ENCODE measurements at regions not wholly inside any gene's neighbourhood (a gene's known extent, or its start where the extent isn't known, plus 50 kb on each side); places are given as distances from the start of the nearest gene placed in this dataset.

DNA sequence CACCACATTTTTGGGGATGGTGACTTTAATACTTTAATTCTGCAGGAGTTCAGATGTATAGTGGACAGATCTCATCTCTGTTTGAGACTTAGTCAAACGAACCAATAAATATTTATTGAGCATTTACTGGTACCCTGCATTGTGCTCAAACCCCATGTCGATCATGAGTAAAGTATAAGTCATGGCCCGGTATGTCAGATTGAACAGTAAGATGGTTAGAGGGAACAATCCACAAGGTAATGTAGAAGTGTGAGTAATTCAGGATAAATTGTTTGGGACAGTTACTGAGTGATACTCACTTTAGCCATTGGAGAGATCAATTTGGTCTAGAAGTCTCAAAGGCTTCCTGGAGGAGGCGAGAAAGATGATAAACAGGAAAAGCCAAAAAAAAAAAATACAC lies 265.5 kb upstream of the C2CD4B start:
- H3K27ac Mint-ChIP-seq, result no peak overlapping the region
- ATAC-seq (no peak), DNase-seq (ENCODE audit: low spot score in 2 of 2) (no peak)
- H3K36me3 Mint-ChIP-seq, result no peaks in the 10 kb centered on the region
- peaks cover 0 to 5% of the 10 kb centered on the region in 2 donors for H3K9me3 Mint-ChIP-seq

DNA sequence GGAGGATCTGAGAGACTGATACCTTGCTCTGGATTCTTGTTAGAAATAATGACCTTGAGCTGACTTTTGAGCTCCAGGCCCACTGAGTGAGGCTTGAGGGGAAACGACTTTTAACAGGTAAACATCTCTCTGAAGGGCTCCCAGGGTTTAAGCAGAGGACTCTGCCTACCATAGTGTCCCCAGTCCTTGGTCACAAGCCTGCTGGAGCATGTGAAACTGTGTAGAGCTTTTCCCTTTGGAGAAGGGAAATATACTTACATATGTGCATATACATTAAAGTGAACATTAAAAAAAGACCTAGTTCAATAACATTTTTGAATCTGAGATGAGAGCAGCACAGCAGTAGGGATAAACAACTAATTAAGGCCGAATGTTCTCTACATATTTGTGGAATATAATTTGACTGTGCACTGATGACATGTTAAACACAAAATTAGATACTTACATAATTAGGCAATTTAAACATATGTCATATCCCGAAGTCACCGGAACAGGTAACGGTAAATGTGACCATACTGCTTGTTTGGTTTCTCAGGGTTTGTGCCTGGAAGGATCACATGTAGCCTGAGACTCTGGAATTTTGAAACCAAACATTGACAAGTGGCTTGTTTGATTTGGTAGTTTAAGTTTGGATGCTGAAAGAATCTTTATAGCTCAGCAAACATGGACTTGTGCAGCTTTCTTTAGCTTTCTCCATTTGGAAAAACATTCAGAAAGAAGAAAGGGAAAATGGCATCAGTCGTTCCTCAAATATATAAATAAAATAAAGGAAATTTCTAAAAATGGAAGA lies 266.1 kb upstream of the C2CD4B start:
- Mint-ChIP-seq H3K9me3 (peaks cover 4 to 10% of the 10 kb centered on the region in 2 donors), H3K36me3 (no peaks in the 10 kb centered on the region), H3K27ac (no peak overlapping the region)
- no peak for DNase-seq (ENCODE audit: low spot score in 2 of 2)
- ATAC-seq, result no peak

DNA sequence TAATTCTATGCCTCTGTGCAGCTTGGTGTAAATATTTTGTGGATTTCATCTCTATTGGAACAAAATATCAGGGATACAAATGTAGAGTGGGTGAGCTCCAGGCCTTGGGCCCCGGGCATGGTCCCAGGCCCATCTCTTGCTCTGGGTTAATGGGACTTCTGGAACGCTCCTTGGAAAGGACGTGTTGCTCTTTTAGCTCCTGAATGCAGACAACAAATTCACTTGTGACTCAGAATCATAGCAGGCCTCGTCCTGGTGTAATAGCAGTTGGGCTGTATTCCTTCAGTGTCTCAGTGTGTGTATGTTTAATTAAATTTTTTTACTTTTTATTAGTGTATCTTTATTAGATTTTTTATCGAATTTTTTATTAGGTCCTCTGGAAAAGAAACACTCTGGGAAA lies 266.7 kb upstream of the C2CD4B start:
- DNase-seq (ENCODE audit: low spot score in 2 of 2) (no peak), ATAC-seq (no peak)
- Mint-ChIP-seq H3K9me3 (peaks cover 4 to 10% of the 10 kb centered on the region in 2 donors), H3K27ac (no peak overlapping the region), H3K36me3 (no peaks in the 10 kb centered on the region)

DNA sequence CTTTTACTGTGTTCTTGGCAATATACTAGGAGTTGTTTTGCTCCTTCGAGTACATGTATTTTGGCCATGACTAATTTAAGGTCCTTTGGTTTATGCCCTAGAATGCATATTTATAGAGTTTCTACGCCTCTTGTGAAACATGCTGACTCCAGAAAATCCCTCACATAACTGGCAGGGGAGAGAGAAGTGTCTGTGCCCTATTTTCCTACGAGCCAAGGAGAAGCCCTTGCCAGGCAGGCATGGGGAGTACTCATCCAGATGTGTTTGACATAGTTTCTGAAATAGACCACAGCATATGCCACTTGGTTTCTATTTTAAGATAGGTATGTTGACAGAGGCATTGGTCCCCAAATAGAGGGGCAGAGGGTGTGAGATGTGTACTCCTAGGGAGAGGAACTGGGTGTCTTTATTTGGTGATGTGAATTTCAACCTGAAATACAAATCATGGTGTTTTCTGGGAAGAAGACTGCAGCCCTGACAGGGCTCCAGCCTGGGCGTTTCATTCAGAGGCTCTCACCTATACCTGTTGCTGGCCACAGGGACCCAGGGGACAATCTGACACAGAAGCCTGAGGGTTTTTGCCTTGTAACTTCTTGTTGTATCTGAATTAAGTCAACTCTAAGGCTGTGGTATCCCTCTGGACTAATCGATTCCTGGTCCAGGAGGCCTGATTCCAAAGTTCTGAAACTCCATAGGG lies 267.8 kb upstream of the C2CD4B start:
- Mint-ChIP-seq H3K36me3 (no peaks in the 10 kb centered on the region), H3K9me3 (peaks cover 4 to 10% of the 10 kb centered on the region in 2 donors), H3K27ac (no peak overlapping the region)
- DNase-seq (ENCODE audit: low spot score in 2 of 2) (no peak), ATAC-seq (no peak)

DNA sequence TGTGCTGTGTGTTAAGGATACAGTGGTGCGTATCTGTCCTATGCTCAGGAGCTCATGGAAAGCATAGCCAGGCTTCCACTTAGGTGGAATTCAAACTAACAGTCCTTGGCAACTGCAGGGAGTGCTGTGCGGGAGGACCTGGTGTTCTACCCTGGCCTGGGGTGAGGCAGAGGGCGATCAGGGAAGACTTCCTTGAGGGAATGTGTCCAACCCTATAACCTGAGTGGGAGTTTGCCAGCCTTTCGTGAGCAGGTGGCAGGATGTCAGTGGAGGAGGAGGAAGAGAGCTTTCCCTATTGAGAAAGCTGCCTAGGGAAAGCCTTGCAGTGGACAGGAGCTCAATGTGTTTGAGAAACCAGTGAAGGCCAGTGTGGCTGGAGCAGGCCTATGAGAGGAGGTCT lies 271.1 kb upstream of the C2CD4B start:
- Mint-ChIP-seq H3K9me3 (peaks cover 4 to 10% of the 10 kb centered on the region in 2 donors), H3K36me3 (no peaks in the 10 kb centered on the region), H3K27ac (no peak overlapping the region)
- DNase-seq (ENCODE audit: low spot score in 2 of 2) (no peak), ATAC-seq (no peak)

DNA sequence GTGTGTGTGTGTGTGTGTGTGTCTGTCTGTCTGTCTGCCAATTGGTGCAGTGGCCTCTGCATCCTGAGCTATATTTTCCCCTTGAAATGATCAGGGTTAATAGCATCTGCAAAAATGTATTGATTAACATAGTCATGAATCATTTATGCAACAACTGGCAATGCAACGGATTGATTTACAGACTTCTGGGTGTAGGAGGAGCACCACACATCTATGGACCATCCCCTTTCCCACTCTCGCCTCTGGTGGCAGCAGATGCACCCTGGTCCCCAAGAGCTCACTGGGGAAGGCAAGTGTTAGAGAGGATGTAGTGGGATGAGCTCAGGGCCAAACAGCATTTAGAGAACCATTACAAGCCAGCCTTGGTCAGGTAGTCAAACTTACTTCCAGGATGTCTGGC lies 272.7 kb upstream of the C2CD4B start:
- H3K36me3 Mint-ChIP-seq, result no peaks in the 10 kb centered on the region
- no peak for DNase-seq (ENCODE audit: low spot score in 2 of 2)
- H3K9me3 Mint-ChIP-seq, result peaks cover 4 to 10% of the 10 kb centered on the region in 2 donors
- no peak overlapping the region for H3K27ac Mint-ChIP-seq
- ATAC-seq, result no peak

DNA sequence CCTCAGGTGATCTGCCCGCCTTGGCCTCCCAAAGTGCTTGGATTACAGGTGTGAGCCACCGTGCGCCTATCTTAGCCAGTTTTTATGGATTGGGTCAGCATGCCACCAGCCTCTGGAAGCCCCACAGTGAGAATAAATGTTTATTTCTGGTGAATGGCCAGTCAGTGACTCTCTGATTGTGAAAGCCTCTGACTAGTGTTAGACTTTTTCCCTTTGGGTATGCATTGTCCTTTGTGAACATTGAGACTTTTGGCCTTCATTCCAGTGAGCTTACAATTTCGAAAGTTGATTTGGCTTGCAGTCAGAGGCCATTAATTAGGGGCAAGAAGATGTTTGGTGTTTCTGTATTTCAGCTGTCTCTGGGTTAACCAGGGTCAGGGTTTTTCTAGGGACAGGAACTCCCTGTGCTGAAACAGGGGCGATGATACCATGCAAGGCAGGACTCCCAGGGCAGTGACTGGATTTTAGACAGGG lies 274.5 kb upstream of the C2CD4B start:
- no peak for ATAC-seq
- Mint-ChIP-seq H3K27ac (no peak overlapping the region), H3K36me3 (no peaks in the 10 kb centered on the region), H3K9me3 (peaks cover 4 to 10% of the 10 kb centered on the region in 2 donors)
- DNase-seq (ENCODE audit: low spot score in 2 of 2), result no peak

DNA sequence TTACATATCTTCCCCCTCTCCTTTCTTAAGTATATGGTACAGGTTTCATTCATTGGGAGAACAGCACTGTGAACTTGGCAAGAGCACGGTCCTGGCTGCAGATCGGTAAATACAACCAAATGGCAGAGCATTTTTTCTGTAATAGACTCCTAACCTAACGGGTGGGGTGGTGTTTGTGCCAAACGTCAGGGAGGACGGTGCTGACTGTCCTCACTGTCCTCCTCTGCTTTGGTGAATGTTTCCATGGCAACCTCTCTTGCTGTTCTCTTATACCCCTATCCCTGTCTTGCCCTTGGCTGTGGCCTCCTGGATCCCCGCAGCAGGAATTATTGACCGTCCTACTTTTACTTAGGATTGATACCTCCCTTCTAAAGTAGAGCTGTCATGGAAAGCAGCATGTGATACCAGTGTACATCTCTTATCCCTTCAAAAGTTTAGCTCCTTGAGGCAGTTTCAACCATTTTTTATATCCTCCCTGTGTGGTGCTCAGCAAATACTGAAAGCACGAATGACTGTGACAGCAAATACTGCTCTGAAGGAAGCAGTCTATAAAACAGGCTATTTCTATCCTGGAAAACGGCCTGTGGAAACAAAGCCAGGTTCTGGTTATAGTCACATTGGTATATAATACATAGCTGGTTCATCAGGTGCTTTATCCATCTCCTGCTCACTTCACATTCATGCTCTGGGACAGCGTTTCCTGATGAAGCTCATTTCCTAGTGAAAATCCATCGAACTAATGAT lies 275.4 kb upstream of the C2CD4B start:
- H3K36me3 Mint-ChIP-seq, result no peaks in the 10 kb centered on the region
- no peak overlapping the region for H3K27ac Mint-ChIP-seq
- DNase-seq (ENCODE audit: low spot score in 2 of 2), result no peak
- peaks cover 4 to 5% of the 10 kb centered on the region in 2 donors for H3K9me3 Mint-ChIP-seq
- ATAC-seq, result no peak

DNA sequence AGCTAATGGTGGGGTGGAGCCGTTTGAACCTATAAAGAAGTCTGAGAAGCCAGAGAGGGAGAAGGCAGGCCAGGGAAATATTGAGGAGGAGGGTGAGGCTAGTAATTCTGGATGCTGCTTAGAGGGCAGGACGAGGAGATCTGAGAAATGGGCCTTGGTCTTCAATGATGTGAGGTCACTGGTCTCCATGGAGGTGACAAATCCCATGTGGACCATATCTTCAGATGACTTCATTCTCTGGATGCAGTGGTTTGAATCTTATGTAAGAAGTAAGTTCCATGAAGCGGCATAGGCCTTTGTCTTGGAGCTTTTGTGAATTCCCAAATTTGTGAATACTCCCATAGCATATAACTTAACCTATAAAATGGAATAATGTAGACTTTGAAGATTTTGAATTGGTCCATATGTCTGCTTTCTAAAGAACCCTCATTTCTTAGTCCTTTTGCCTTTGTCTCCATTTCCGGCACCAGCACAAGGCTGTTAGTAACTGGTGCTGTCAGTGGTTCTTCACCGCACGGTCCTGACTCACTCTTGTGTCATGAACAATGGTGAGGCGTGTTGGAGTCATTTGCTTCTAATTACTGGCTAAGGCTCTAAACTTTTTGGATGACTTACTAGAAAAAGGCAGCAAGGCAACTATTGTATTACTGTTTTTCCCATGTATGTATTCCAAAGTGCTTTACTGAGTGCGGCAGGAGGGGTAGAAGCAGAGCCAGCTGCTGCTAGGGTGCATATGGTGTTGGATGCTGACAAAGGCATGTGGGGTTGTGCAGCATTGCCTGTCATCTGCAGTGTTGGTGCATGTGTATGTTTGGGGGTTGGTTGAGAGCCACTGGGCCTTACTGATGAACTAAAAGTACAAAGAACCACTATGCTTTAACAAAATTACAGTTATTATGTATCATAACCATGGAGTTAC lies 279.3 kb upstream of the C2CD4B start:
- no peak for ATAC-seq
- H3K27ac Mint-ChIP-seq, result no peak overlapping the region
- no peaks in the 10 kb centered on the region for H3K36me3 Mint-ChIP-seq
- no peak for DNase-seq (ENCODE audit: low spot score in 2 of 2)
- no peaks in the 10 kb centered on the region for H3K9me3 Mint-ChIP-seq

DNA sequence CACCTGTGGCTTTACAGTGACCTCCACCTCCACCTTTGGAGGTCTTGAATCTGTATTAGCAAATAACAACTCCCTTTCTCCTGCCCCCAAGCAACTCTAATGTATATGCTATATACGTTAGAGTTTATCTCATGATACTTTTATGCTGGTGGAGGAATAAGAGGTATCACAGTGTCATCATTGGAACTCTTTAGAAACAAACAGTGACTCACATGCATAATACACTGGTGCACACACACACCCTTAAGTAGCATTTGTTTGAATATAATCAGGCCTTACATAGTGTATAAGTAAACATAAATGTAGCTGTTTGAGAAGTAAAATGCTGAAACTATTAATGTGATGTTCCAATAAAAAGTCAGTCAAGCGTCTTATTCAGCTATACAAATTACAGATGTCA lies 280.2 kb upstream of the C2CD4B start:
- H3K27ac Mint-ChIP-seq, result no peak overlapping the region
- ATAC-seq (no peak), DNase-seq (ENCODE audit: low spot score in 2 of 2) (no peak)
- no peaks in the 10 kb centered on the region for H3K9me3 Mint-ChIP-seq
- no peaks in the 10 kb centered on the region for H3K36me3 Mint-ChIP-seq

DNA sequence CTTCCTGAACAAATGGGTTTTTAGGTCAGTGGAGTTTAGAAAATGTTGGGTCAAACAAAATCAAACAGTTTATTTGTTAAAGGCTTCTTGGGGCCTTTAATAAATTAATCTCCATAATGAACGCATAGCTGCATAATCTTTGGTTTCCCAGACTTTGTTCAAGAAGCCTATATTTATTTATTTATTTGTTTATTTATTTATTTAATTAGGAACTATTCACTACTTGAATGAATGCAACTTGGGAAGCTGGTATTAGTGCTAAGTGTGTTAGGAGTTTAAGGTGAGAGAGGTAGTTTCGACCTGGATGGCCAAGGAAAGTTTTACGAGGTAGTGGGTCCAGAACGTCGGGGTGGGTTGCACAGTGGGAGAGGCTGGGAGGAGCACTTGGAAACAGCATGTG lies 281.9 kb upstream of the C2CD4B start:
- no peaks in the 10 kb centered on the region for H3K9me3 Mint-ChIP-seq
- no peak for DNase-seq (ENCODE audit: low spot score in 2 of 2)
- ATAC-seq, result no peak
- no peaks in the 10 kb centered on the region for H3K36me3 Mint-ChIP-seq
- no peak overlapping the region for H3K27ac Mint-ChIP-seq

DNA sequence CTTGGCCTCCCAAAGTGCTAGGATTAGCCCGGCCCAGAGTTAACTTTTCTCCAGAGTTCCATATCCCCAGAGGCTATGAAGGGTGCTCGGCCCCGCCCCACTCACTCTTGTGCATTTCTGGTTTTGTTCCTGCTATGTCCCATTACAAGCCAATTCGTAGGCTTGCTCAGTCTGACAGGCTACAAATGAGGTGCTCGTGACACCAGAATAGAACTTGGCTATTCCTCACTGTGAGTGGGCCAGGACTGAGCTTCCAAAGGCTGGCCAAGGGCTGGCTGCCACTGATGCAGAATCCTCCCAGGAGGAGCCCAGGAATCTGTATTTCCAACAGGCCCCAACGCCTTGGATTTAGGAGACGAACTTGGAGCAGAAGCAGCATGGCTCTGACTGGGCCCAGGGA lies 282.7 kb upstream of the C2CD4B start:
- Mint-ChIP-seq H3K9me3 (no peaks in the 10 kb centered on the region), H3K27ac (no peak overlapping the region), H3K36me3 (no peaks in the 10 kb centered on the region)
- ATAC-seq, result no peak
- DNase-seq (ENCODE audit: low spot score in 2 of 2), result no peak

DNA sequence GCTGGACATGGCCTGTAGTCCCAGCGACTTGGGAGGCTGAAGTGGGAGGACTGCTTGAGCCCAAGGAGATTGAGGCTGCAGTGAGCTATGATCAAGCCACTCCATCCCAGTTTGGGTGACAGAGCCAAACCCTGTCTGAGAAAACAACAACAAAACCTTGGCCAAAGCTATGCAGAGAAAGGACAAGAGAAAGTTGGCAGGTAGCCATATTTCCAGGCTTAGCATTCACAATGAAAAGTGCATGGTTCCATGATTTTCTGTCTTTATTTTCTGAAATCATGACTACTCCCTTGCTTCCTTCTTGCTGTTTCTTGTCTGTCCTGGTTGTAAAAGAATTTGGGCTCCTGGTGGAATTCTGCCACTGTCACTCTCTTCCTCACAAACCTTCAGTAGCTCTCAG lies 284.6 kb upstream of the C2CD4B start:
- H3K9me3 Mint-ChIP-seq, result no peaks in the 10 kb centered on the region
- ATAC-seq (no peak), DNase-seq (ENCODE audit: low spot score in 2 of 2) (no peak)
- no peak overlapping the region for H3K27ac Mint-ChIP-seq
- H3K36me3 Mint-ChIP-seq, result no peaks in the 10 kb centered on the region

DNA sequence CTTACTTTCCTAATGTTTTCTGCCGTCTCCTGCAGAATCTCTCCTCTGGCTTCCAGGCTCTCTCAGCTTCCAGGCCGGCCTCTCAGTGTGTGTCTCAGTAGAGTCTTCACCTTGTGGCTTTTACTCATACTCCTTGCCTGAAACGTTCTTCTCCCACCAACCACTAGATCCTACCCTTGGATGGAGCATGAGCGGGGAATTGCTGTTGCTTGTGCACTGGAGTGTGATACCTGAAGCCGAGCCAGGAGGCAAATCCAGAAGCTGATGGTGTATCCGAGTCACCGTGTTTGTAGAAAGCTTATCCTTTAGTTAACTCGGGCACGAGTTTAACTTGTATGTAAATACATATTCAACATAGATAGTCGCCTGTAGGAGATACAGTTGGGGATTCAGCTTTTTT lies 285.0 kb upstream of the C2CD4B start:
- Mint-ChIP-seq H3K9me3 (no peaks in the 10 kb centered on the region), H3K36me3 (no peaks in the 10 kb centered on the region), H3K27ac (no peak overlapping the region)
- DNase-seq (ENCODE audit: low spot score in 2 of 2), result no peak
- no peak for ATAC-seq

DNA sequence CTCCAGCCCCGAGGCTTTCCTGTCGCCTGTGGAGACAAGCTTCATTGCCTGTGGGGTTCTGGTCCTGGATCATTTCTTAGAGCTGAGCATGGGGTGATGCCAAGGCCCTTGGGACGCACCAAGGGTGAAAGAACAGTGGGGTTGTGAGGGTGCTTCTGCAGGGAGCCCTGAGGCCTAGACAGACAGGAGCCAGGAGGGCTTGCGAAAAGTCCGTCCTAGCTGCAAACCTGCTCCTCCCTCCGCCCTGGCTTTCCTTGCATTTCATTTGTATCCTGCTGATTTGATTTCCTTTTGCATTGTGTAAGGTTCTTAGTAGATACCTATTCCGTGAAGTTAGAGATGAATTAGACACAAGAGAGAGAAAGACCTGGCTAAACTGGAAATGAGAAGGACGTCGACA lies 286.9 kb upstream of the C2CD4B start:
- Mint-ChIP-seq H3K27ac (no peak overlapping the region), H3K9me3 (no peaks in the 10 kb centered on the region), H3K36me3 (no peaks in the 10 kb centered on the region)
- ATAC-seq (no peak), DNase-seq (ENCODE audit: low spot score in 2 of 2) (no peak)

DNA sequence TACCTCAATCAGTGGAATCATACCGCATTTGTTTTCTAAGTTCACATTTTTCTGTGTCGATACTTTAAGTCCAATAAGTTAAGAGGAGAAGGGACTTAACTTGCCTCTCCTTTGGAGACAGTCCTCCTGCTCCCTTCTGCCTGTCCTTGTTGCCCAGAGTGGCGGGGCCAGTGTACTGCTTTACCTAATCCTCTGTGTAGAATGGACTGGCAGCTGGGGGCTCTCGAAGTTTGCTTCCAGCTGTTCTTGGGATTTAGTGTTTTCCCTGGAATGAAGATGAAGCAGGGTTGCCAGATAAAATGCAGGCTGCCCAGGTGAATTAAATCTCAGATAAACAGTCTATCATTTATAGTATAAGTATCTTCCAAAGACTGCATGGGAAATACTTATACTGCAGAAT lies 287.6 kb upstream of the C2CD4B start:
- Mint-ChIP-seq H3K36me3 (no peaks in the 10 kb centered on the region), H3K27ac (no peak overlapping the region), H3K9me3 (no peaks in the 10 kb centered on the region)
- no peak for ATAC-seq
- DNase-seq (ENCODE audit: low spot score in 2 of 2), result no peak
